ENCODE measurements at regions not wholly inside any gene's neighbourhood (a gene's known extent, or its start where the extent isn't known, plus 50 kb on each side); places are given as distances from the start of the nearest gene placed in this dataset.

GRCh38 chr4:182074810-182075209, 168.4 kb upstream of the TENM3 start:
- no peak for DNase-seq
- Histone ChIP-seq H3K36me3 (no peaks in the 10 kb centered on the region), H3K9me3 (peaks cover 0 to 16% (median 0%) of the 10 kb centered on the region in 8 donors), H3K27me3 (replicated peaks in 1 of 7) (no peaks in the 10 kb centered on the region), H3K27ac (no peak overlapping the region), H3K4me3 (no peak overlapping the region), H3K4me1 (no peaks in the 10 kb centered on the region)
- intact Hi-C loops (cut with DNase I; ENCODE audit: low total_unique reads), result no loop called here
- TF ChIP-seq CTCF (IDR thresholded peaks at IDR 0.05 in 8 of 11, conservative IDR thresholded peaks at IDR 0.05 in 3 of 11), result no peak
- TF ChIP-seq POLR2A (IDR thresholded peaks at IDR 0.05), result no peak
- TF ChIP-seq POLR2AphosphoS5 (IDR thresholded peaks at IDR 0.05), result no peak
- WGBS, 5 donors, result 69 to 83% (median 79%) methylated on average over 6 of the region's 6 CpGs

GRCh38 chr4:182082910-182083309, 160.3 kb upstream of the TENM3 start:
- no peak overlapping the region for H3K4me3 ChIP-seq
- H3K9me3 ChIP-seq, result no peaks in the 10 kb centered on the region
- no peaks in the 10 kb centered on the region for H3K36me3 ChIP-seq
- no peak for DNase-seq
- TF ChIP-seq POLR2A (IDR thresholded peaks at IDR 0.05), result no peak
- TF ChIP-seq POLR2AphosphoS5 (IDR thresholded peaks at IDR 0.05), result no peak
- no peak for TF ChIP-seq CTCF (IDR thresholded peaks at IDR 0.05 in 8 of 11, conservative IDR thresholded peaks at IDR 0.05 in 3 of 11)
- no peaks in the 10 kb centered on the region for H3K27me3 ChIP-seq (replicated peaks in 1 of 7)
- intact Hi-C loops (cut with DNase I; ENCODE audit: low total_unique reads), result no loop called here
- no peak overlapping the region for H3K27ac ChIP-seq
- no peaks in the 10 kb centered on the region for H3K4me1 ChIP-seq

- 83 to 92% (median 89%) methylated on average over 8 of the region's 8 CpGs for WGBS, 5 donors
- intact Hi-C loops (cut with DNase I; ENCODE audit: low total_unique reads), result no loop called here
- no peaks in the 10 kb centered on the region for H3K36me3 ChIP-seq
- DNase-seq, result no peak
- H3K27ac ChIP-seq, result no peak overlapping the region
- H3K9me3 ChIP-seq, result no peaks in the 10 kb centered on the region
- H3K4me1 ChIP-seq, result no peaks in the 10 kb centered on the region
- no peak overlapping the region for H3K4me3 ChIP-seq
- H3K27me3 ChIP-seq (replicated peaks in 1 of 7), result no peaks in the 10 kb centered on the region
- no peak for TF ChIP-seq POLR2AphosphoS5 (IDR thresholded peaks at IDR 0.05)
- TF ChIP-seq CTCF (IDR thresholded peaks at IDR 0.05 in 8 of 11, conservative IDR thresholded peaks at IDR 0.05 in 3 of 11), result no peak
Measured at GRCh38 chr4:182083671-182084410, 159.4 kb upstream of the TENM3 start.

GRCh38 chr4:182085051-182085480, 158.1 kb upstream of the TENM3 start:
- H3K9me3 ChIP-seq, result no peaks in the 10 kb centered on the region
- H3K36me3 ChIP-seq, result no peaks in the 10 kb centered on the region
- 34 to 40% (median 39%) methylated on average over 4 of the region's 4 CpGs for WGBS, 5 donors
- TF ChIP-seq CTCF (IDR thresholded peaks at IDR 0.05 in 8 of 11, conservative IDR thresholded peaks at IDR 0.05 in 3 of 11) (no peak), POLR2A (IDR thresholded peaks at IDR 0.05) (no peak), POLR2AphosphoS5 (IDR thresholded peaks at IDR 0.05) (no peak)
- no peak overlapping the region for H3K27ac ChIP-seq
- DNase-seq, result no peak
- H3K27me3 ChIP-seq (replicated peaks in 1 of 7), result no peaks in the 10 kb centered on the region
- H3K4me3 ChIP-seq, result no peak overlapping the region
- H3K4me1 ChIP-seq, result no peaks in the 10 kb centered on the region
- intact Hi-C loops (cut with DNase I; ENCODE audit: low total_unique reads), result no loop called here
